ENCODE measurements at regions not wholly inside any gene's neighbourhood (a gene's known extent, or its start where the extent isn't known, plus 50 kb on each side); places are given as distances from the start of the nearest gene placed in this dataset.

DNA sequence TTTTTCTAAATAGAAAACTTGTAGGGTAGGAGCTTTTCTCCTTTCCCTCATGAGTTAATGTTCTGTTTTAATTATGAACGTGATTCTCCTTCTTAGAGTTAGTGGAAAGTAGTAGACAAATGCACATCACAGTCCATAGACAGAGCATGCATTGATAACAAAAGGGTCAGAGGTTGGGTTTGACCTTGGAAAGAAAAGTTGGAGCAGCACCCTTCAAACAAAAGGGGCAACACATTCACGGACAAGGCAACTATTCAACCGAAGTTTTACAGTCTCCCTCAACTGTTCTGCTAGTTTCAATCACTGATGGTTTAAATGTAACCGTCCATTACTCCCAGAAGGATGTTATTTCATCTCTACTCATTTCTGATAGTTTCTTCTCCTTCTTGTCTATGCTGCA, 103.4 kb upstream of the MAOA start:
- no peak for TF ChIP-seq CTCF (IDR thresholded peaks at IDR 0.05; ENCODE audit: low read depth, low read length)
- no peak for DNase-seq (ENCODE audit: extremely low read depth, low read depth)

DNA sequence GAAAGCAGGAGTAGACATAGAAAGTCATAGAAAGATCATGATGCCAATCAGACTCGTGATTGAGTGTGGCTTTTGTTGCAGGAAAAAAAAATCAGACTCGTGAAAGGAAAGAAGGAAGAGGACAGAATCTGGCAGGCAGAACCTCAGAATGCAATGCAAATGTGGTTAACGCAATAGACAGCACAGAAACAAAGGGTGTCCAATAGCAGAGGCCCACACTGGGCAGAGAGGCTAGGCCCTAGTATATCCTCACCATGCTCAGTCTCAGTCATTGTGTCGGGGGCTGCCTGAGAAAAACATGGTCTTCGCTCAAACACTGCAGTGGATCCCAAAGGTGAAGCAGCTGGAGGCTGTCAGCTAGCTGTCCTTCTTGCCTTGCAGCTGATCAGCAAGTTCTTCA, 102.8 kb upstream of the MAOA start:
- no peak for DNase-seq (ENCODE audit: extremely low read depth, low read depth)
- TF ChIP-seq CTCF (IDR thresholded peaks at IDR 0.05; ENCODE audit: low read depth, low read length): no peak

DNA sequence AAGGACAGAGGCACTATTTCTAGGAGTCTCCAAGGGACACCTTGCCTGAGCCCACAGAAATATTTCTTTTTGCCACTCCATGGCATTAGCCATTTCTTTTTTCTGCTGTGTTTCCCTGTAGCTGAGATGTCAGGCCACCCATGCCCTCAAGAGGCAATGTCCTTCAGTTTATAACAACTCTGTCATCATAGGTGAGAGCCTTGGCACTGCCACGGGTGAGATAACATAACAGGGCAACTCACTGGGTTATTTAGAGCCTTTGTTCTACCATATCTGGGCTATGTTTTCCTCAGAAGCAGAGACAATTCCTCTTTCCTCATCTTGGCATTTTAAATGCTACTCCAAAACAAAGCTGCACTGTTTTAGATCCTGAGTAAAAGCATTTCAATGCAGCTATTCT, 99.9 kb upstream of the MAOA start:
- DNase-seq (ENCODE audit: extremely low read depth, low read depth): no peak
- TF ChIP-seq CTCF (IDR thresholded peaks at IDR 0.05; ENCODE audit: low read depth, low read length): no peak

GRCh38 chrX:43557792-43558191, 98.3 kb upstream of the MAOA start:
- DNase-seq (ENCODE audit: extremely low read depth, low read depth): peak; percentile 10
- TF ChIP-seq CTCF (IDR thresholded peaks at IDR 0.05; ENCODE audit: low read depth, low read length): peak; percentile 63

- DNase-seq (ENCODE audit: extremely low read depth, low read depth): no peak
- peak; percentile 39 for TF ChIP-seq CTCF (IDR thresholded peaks at IDR 0.05; ENCODE audit: low read depth, low read length)
Measured at GRCh38 chrX:43559644-43560043, 96.5 kb upstream of the MAOA start.

DNA sequence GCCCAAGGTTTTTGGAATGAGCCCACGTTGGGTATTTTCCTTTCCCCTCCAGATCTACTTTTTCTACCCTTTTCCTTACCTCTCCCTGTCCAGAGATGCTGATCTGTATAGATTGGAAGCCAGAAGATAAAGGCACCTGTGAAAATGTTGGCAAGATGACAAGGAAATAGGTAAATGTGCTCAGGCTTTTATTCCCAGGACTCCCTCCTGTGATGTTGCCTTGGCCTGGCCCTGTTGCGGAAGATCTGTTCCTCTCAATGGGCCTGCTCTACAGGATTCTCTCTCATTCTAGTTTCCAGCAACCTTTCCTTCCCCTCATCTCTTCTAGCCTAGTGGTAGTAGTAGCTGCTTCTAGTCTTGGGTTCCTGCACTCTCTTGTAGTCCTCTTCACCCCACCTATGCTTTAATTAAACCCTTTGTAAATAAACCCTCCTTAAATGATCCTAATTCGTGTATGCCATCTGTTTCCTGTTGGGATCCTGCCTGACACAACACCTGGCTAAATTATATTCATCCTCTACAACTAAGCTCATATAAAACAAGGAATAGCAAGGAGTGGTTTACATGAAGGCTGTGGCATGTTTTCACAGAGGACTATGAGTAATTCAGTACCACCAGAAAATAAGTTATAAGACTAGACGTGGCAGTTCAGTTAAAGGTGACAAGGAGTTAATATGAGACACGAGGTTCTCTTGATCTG, 95.7 kb upstream of the MAOA start:
- no peak for TF ChIP-seq CTCF (IDR thresholded peaks at IDR 0.05; ENCODE audit: low read depth, low read length)
- no peak for DNase-seq (ENCODE audit: extremely low read depth, low read depth)

- TF ChIP-seq CTCF (IDR thresholded peaks at IDR 0.05; ENCODE audit: low read depth, low read length): no peak
- no peak for DNase-seq (ENCODE audit: extremely low read depth, low read depth)
Measured at GRCh38 chrX:43562372-43562771, 93.7 kb upstream of the MAOA start.

Data from AG09319 (cell line).